ENCODE measurements at regions not wholly inside any gene's neighbourhood (a gene's known extent, or its start where the extent isn't known, plus 50 kb on each side); places are given as distances from the start of the nearest gene placed in this dataset.
"Not testable (repeated sequence)": the region's sequence is repeated elsewhere in the genome, so short reads cannot be mapped to it uniquely, and the experiment has no call there.

DNA sequence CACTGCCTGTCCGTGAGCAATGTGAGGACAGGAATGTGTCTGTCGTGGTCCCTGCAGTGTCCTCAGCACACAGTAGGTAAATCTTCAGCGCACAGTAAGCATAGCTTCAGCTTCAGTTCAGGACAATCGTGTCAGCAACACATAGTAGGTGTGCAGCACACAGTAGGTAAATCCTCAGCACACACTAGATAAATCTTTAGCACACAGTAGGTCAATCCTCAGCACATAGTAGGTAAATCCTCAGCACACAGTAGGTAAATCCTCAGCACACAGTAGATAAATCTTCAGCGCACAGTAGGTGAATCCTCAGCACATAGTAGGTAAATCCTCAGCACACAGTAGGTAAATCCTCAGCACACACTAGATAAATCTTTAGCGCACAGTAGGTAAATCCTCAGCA lies 102.4 kb downstream of the MICALL2 start:
- TF ChIP-seq, protein P1, sequence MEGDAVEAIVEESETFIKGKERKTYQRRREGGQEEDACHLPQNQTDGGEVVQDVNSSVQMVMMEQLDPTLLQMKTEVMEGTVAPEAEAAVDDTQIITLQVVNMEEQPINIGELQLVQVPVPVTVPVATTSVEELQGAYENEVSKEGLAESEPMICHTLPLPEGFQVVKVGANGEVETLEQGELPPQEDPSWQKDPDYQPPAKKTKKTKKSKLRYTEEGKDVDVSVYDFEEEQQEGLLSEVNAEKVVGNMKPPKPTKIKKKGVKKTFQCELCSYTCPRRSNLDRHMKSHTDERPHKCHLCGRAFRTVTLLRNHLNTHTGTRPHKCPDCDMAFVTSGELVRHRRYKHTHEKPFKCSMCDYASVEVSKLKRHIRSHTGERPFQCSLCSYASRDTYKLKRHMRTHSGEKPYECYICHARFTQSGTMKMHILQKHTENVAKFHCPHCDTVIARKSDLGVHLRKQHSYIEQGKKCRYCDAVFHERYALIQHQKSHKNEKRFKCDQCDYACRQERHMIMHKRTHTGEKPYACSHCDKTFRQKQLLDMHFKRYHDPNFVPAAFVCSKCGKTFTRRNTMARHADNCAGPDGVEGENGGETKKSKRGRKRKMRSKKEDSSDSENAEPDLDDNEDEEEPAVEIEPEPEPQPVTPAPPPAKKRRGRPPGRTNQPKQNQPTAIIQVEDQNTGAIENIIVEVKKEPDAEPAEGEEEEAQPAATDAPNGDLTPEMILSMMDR (IDR thresholded peaks at IDR 0.05; ENCODE audit: low read length): not testable (repeated sequence)
- TF ChIP-seq EZH2 (optimal IDR thresholded peaks at IDR 0.05; ENCODE audit: low read depth, low read length): not testable (repeated sequence)
